ENCODE measurements at regions not wholly inside any gene's neighbourhood (a gene's known extent, or its start where the extent isn't known, plus 50 kb on each side); places are given as distances from the start of the nearest gene placed in this dataset.

DNA sequence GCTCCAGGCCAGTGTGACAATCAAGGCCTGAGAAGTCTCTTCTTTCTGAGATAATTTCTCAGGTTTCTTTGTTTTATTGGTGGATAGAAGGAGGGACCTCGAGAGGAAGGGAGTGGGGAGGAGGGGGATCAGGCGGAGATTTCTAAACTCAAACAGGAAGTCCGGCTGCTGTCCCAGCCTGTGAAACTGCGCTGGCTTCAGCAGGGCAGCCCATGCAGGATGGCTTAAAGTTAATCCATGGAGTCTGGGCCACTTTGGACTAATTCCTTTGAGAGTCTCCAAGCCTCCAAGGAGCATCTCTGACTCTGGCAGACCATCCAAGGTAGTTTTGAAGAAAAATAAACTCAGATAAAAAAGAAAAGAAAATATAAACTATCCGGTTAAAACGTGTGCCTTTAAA is 378.5 kb downstream of the MLLT3 start:
- H3K4me1 Mint-ChIP-seq = peaks cover 24% of the 10 kb centered on the region
- ChIA-PET CTCF (no interaction called here), POLR2A (no interaction called here)
- H3K27me3 Mint-ChIP-seq = peaks cover 9% of the 10 kb centered on the region
- H3K9me3 Mint-ChIP-seq = no peaks in the 10 kb centered on the region
- ATAC-seq (ENCODE audit: low read depth) (no peak), DNase-seq (no peak)
- H3K36me3 Mint-ChIP-seq (ENCODE audit: low read depth) = no peaks in the 10 kb centered on the region
- TF ChIP-seq, protein P1, sequence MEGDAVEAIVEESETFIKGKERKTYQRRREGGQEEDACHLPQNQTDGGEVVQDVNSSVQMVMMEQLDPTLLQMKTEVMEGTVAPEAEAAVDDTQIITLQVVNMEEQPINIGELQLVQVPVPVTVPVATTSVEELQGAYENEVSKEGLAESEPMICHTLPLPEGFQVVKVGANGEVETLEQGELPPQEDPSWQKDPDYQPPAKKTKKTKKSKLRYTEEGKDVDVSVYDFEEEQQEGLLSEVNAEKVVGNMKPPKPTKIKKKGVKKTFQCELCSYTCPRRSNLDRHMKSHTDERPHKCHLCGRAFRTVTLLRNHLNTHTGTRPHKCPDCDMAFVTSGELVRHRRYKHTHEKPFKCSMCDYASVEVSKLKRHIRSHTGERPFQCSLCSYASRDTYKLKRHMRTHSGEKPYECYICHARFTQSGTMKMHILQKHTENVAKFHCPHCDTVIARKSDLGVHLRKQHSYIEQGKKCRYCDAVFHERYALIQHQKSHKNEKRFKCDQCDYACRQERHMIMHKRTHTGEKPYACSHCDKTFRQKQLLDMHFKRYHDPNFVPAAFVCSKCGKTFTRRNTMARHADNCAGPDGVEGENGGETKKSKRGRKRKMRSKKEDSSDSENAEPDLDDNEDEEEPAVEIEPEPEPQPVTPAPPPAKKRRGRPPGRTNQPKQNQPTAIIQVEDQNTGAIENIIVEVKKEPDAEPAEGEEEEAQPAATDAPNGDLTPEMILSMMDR (IDR thresholded peaks at IDR 0.05) = no peak
- H3K4me3 Mint-ChIP-seq = no peak overlapping the region
- H3K27ac Mint-ChIP-seq = no peak overlapping the region
- intact Hi-C loops (cut with micrococcal nuclease) = loop anchor here (2.0 kb wide), 1 partner anchor 379 kb away; the partner anchor contains the start of gene MLLT3

DNA sequence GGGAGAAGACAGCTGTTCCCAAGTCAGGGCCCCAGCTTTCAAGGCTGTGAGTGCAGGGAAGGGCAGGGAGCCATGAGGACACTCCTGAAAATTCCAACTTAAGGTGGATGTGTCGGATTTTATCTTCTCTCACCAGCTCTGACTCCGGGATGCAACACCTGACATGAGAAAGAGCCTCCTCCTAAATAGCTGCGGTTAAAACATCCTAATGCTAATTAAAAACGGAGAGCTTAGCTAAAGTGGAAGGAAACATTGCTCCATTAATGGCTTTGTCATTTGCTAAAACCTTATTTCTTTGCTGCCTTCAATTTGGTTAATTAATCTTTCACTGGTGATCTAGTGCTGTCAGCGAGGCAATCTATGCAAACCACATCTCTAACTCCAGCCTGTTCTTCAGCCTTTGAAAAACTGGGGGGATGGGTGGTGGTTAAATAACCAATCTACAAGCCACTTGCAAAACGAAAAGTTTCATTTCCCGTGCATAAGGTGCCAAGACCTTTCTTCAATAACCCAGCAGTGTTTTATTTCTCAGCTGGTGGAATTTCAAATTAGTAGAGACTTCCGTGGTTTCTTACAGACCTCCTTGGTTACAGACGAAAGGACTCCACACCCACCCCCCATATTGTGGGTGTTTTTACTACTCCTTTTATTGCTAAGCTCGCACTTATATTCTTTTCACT is 379.6 kb downstream of the MLLT3 start:
- intact Hi-C loops (cut with micrococcal nuclease) = loop anchor here (2.0 kb wide), 1 partner anchor 380 kb away; the partner anchor contains the start of gene MLLT3
- Mint-ChIP-seq H3K27ac (no peak overlapping the region), H3K9me3 (no peaks in the 10 kb centered on the region), H3K4me3 (peak overlapping the region; percentile 36), H3K36me3 (ENCODE audit: low read depth) (no peaks in the 10 kb centered on the region), H3K4me1 (peaks cover 24% of the 10 kb centered on the region), H3K27me3 (peaks cover 9% of the 10 kb centered on the region)
- TF ChIP-seq, protein P1 (IDR thresholded peaks at IDR 0.05) = no peak
- ATAC-seq (ENCODE audit: low read depth) (peak; percentile 57), DNase-seq (no peak)
- ChIA-PET POLR2A (no interaction called here), CTCF (no interaction called here)

DNA sequence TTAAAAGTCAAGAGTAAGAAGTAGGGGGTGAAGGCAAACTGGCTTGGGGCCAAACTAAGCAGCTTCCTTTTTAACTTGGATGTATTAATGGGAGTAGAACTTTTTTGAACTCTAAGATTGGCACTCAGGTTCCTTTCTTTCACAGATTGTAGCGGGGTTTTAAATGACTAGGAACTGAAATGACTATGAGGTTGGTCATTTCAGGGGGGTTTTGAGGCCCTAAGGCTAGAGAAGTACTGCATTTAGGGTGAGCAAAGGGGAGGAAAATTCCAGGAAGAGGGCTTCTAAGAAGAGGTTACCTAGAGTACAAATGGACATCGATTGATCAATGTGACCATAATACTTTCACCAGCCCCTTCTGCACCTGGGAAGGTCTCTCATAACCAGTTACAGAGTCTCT is 381.8 kb downstream of the MLLT3 start:
- Mint-ChIP-seq H3K4me3 (no peak overlapping the region), H3K9me3 (no peaks in the 10 kb centered on the region), H3K27me3 (peaks cover 9% of the 10 kb centered on the region), H3K4me1 (peaks cover 24% of the 10 kb centered on the region), H3K27ac (no peak overlapping the region), H3K36me3 (ENCODE audit: low read depth) (no peaks in the 10 kb centered on the region)
- intact Hi-C loops (cut with micrococcal nuclease) = no loop called here
- ATAC-seq (ENCODE audit: low read depth) (no peak), DNase-seq (no peak)
- POLR2A ChIA-PET = no interaction called here
- CTCF ChIA-PET = no interaction called here
- TF ChIP-seq, protein P1 (IDR thresholded peaks at IDR 0.05) = no peak

DNA sequence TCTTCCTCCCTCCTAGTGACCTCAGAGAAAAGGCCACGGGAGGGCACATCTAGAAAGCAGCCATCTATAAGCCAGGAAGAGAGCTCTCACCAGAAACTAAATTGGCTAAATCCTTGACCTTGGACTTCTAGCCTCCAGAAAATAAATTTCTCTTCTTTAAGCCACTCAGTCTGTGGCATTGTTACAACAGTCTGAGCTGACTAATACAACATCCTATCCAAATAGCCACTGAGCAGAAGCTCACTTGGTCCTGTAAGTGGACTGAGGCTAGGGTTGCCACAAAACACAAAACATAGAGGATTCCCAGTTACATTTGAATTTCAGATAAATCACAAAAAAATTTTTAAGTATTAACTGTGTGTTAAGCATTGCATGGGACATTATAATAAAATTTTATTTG is 383.4 kb downstream of the MLLT3 start:
- intact Hi-C loops (cut with micrococcal nuclease) = no loop called here
- H3K27me3 Mint-ChIP-seq = peaks cover 9% of the 10 kb centered on the region
- peaks cover 21% of the 10 kb centered on the region for H3K4me1 Mint-ChIP-seq
- no peaks in the 10 kb centered on the region for H3K36me3 Mint-ChIP-seq (ENCODE audit: low read depth)
- no peak overlapping the region for H3K27ac Mint-ChIP-seq
- H3K4me3 Mint-ChIP-seq = no peak overlapping the region
- peaks cover 2% of the 10 kb centered on the region for H3K9me3 Mint-ChIP-seq
- no peak for DNase-seq
- TF ChIP-seq, protein P1 (IDR thresholded peaks at IDR 0.05) = no peak
- no peak for ATAC-seq (ENCODE audit: low read depth)
- ChIA-PET CTCF (no interaction called here), POLR2A (no interaction called here)

DNA sequence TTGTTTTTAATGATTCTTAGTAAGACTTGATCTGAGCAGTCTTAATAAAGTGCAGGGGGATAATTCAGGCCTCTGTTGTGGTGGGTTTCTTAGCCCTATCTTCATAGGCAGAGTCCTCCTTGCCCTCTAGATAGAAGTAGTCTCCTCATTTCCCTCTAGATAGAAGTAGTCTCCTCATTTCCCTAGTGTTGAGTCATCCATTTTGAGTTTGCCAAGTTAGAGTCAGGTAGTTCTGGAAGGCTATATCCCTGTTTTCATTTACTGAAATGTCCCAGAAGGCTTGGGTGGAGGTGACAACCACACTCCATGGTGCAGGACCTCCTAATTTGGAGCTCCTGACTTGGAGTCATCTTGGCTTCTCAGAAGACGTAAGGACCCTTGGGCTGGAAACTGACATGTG is 384.6 kb downstream of the MLLT3 start:
- POLR2A ChIA-PET = no interaction called here
- Mint-ChIP-seq H3K27me3 (peaks cover 9% of the 10 kb centered on the region), H3K4me1 (peaks cover 13% of the 10 kb centered on the region), H3K36me3 (ENCODE audit: low read depth) (no peaks in the 10 kb centered on the region), H3K9me3 (peaks cover 2% of the 10 kb centered on the region), H3K27ac (no peak overlapping the region), H3K4me3 (no peak overlapping the region)
- ATAC-seq (ENCODE audit: low read depth) (no peak), DNase-seq (no peak)
- TF ChIP-seq, protein P1 (IDR thresholded peaks at IDR 0.05) = no peak
- CTCF ChIA-PET = no interaction called here
- intact Hi-C loops (cut with micrococcal nuclease) = no loop called here
